ENCODE measurements at regions not wholly inside any gene's neighbourhood (a gene's known extent, or its start where the extent isn't known, plus 50 kb on each side); places are given as distances from the start of the nearest gene placed in this dataset.

DNA sequence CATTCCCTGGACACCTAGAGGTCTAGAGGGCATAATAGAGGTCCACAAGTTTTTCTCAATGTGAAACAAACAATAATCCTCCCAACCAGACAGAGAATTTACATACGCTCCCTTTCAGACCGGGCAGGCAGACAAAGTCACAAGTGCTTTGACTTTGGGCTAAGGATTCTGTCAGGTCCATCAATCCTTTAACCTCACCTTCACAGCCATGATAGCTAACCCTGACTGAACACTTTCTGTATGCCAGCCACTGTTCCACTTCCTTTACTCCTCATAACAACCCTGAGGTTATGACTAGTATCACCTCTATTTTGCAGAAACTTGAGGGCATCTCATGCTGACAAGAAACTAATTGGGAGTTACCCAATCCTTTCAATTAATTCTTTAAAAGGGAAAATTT is 118.8 kb upstream of the AFF2 start:
- TF ChIP-seq, protein P1, sequence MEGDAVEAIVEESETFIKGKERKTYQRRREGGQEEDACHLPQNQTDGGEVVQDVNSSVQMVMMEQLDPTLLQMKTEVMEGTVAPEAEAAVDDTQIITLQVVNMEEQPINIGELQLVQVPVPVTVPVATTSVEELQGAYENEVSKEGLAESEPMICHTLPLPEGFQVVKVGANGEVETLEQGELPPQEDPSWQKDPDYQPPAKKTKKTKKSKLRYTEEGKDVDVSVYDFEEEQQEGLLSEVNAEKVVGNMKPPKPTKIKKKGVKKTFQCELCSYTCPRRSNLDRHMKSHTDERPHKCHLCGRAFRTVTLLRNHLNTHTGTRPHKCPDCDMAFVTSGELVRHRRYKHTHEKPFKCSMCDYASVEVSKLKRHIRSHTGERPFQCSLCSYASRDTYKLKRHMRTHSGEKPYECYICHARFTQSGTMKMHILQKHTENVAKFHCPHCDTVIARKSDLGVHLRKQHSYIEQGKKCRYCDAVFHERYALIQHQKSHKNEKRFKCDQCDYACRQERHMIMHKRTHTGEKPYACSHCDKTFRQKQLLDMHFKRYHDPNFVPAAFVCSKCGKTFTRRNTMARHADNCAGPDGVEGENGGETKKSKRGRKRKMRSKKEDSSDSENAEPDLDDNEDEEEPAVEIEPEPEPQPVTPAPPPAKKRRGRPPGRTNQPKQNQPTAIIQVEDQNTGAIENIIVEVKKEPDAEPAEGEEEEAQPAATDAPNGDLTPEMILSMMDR (IDR thresholded peaks at IDR 0.05): no peak
- TF ChIP-seq POLR2A (IDR thresholded peaks at IDR 0.05): no peak
- no peak for TF ChIP-seq POLR2AphosphoS5 (IDR thresholded peaks at IDR 0.05)
- TF ChIP-seq EP300 (IDR thresholded peaks at IDR 0.05): no peak

Measured in sigmoid colon (tissue), 4 donors.